Heart left ventricle (tissue), 16 donors: ENCODE measurements at regions not wholly inside any gene's neighbourhood (a gene's known extent, or its start where the extent isn't known, plus 50 kb on each side); places are given as distances from the start of the nearest gene placed in this dataset.

Experiments
- ATAC-seq, 4 donors: fragments of 200-7000 bp; cut with Tn5 transposase; one replicate each; pipeline ENCODE4 v1.9.1; 2020 to 2022; ENCODE audit warnings: moderate library complexity in 4 of 4, mild to moderate bottlenecking in 3 of 4, moderate number of reproducible peaks in 1 of 4
- DNase-seq, 5 donors: peaks; one replicate each; pipeline ENCODE4 v3.0.0-alpha.2; 2020
- H3K27ac ChIP-seq, 12 donors: fragments of 200-600 bp; sonication (generic) in 4 of 12; one replicate each; pipeline versions ENCODE4 v1.5.0 to v1.8.0; 2016 to 2022; ENCODE audit warnings: mild to moderate bottlenecking in 2 of 12
- H3K27me3 ChIP-seq, 9 donors: fragments of 200-600 bp; sonication (generic) in 2 of 9; one replicate each; pipeline versions ENCODE4 v1.5.1 to v1.8.0; 2016 to 2022; ENCODE audit warnings: mild to moderate bottlenecking in 3 of 9
- H3K36me3 ChIP-seq, 9 donors: fragments of 200-600 bp; sonication (generic) in 2 of 9; one replicate each; pipeline versions ENCODE4 v1.5.0 to v1.8.0; 2018 to 2022; ENCODE audit warnings: mild to moderate bottlenecking in 2 of 9
- H3K4me1 ChIP-seq, 12 donors: fragments of 200-600 bp; sonication (generic) in 4 of 12; one replicate each; pipeline versions ENCODE4 v1.5.0 to v1.8.0; 2016 to 2022; ENCODE audit warnings: mild to moderate bottlenecking in 3 of 12
- H3K4me3 ChIP-seq, 12 donors: fragments of 200-600 bp; sonication (generic) in 4 of 12; one replicate each; pipeline versions ENCODE4 v1.5.0 to v1.8.0; 2017 to 2022; ENCODE audit warnings: mild to moderate bottlenecking in 9 of 12, moderate library complexity in 4 of 12
- H3K9me3 ChIP-seq, 12 donors: fragments of 200-600 bp; sonication (generic) in 4 of 12; one replicate each; pipeline versions ENCODE4 v1.5.0 to v1.8.0; 2016 to 2022; ENCODE audit warnings: mild to moderate bottlenecking in 1 of 12
- CTCF ChIP-seq, 12 donors: fragments of 200-600 bp; sonication (generic) in 4 of 12; IDR thresholded peaks; one replicate each; pipeline versions ENCODE4 v1.5.0 to v1.8.0; 2018 to 2022; ENCODE audit warnings: antibody characterized with exemption in 12 of 12, mild to moderate bottlenecking in 5 of 12
- POLR2A ChIP-seq, 2 donors: fragments of 450-650 bp; IDR thresholded peaks; one replicate each; pipeline ENCODE4 v1.6.1; 2017; ENCODE audit warnings: antibody characterized with exemption in 2 of 2, mild to moderate bottlenecking in 2 of 2, moderate library complexity in 2 of 2
- WGBS, 4 donors: extraction: QIAGEN DNeasy Blood & Tissue Kit in 2 of 4; methylation state at CpG; one replicate each; pipeline versions ENCODE4 v1.1.5 to v1.1.7; 2013 to 2018; 5-methylcytosine and 5-hydroxymethylcytosine counted together
- intact Hi-C, 10 donors: fragments of 100-400 bp; cut with DNase I; formaldehyde crosslinking; loops; one replicate each; pipeline versions ENCODE4 v1.11.1 to v1.14.2; 2022
- donor health status: ischemic (EF 13 %, LVEDD 7.1; RV severe dilation, severe dysfunction).
- donor health status: healthy with polysubstance abuse.
- donor health status: DM: no; HTN: yes; CAD: no.
- donor health status: DM: no; HTN: no; CAD: no.
- donor health status: ischemic (EF 25% LVEDD 6.9; RV normal size, moderate dysfunction).
- donor health status: ischemic (EF 25% LVEDD 5.7; RV mildly dilated, moderate dysfunction).
- donor health status: healthy.
- donor health status: DM: yes; HTN: yes; CAD: no.
- donor health status: ischemic (EF 35%, LVEDD 5.7; RV mildly dilated, moderate dysfunction).
- donor health status: nonischemic (EF 11% LVEDD 7.7; RV severe dilation, severe dysfunction).
- donor health status: DM: yes; HTN: yes; CAD: no.
- donor health status: PGD.
- donor health status: ischemic (EF 29% LVEDD 5.4; RV normal size, mild dysfunction).
- donor health status: nonischemic (EF 23%, LVEDD 6.1; RV moderate dilation, normal function).

GRCh38 chr20:53712212-53712977 lies 118.8 kb upstream of the ZNF217 start:
- intact Hi-C loops = no loop called here
- Histone ChIP-seq H3K4me1 (peaks cover 0 to 18% (median 0%) of the 10 kb centered on the region in 12 donors), H3K4me3 (no peak overlapping the region), H3K36me3 (no peaks in the 10 kb centered on the region), H3K27me3 (no peaks in the 10 kb centered on the region), H3K9me3 (no peaks in the 10 kb centered on the region), H3K27ac (no peak overlapping the region)
- TF ChIP-seq CTCF (IDR thresholded peaks at IDR 0.05) (no peak), POLR2A (IDR thresholded peaks at IDR 0.05) (no peak)
- ATAC-seq = no peak
- DNase-seq = no peak
- 81 to 88% (median 87%) methylated on average over 17 of the region's 17 CpGs for WGBS, 4 donors

DNA sequence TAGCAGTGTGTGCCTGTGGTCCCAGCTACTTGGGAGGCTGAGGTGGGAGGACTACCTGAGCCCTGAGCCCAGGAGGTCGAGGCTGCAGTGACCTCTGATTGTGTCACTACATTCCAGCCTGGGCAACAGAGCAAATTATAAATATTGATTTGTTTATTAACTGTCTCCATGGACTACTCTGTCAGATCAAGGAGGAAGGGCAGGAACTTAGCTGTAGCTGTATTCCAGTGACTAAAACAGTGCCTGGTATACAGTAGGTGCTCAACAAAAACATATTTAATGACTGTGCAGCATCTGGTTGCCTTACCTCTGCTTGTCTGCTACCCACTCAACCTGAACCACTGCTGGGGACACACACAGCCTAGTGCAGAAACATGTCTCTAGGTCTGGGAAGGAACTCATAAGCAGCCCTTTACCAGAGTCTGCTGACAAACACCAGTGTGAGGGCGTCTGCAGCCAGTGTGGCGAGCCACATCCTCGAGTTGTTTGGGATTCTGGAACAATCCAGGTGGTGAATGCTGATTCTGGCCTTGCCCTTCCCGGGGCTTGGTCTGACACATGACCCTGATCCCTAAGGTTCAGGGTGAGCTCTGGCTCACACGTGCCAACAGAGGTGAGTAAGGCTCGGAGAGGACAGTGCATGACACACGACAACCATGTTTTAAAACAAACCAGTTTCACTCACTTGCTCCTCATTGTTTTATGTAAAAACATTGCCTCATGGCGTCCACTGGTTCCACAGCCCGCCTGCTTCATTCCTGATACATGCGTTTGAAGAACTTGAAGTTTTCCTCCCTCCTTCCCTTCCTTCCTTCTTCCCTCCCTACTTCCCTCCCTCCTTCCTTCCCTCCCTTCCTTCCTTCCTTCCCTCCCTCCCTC lies 117.9 kb upstream of the ZNF217 start:
- ATAC-seq (no peak), DNase-seq (no peak)
- Histone ChIP-seq H3K27ac (no peak overlapping the region), H3K4me1 (peaks cover 0 to 23% (median 3%) of the 10 kb centered on the region in 12 donors), H3K9me3 (no peaks in the 10 kb centered on the region), H3K4me3 (no peak overlapping the region), H3K27me3 (no peaks in the 10 kb centered on the region), H3K36me3 (no peaks in the 10 kb centered on the region)
- no peak for TF ChIP-seq CTCF (IDR thresholded peaks at IDR 0.05)
- no peak for TF ChIP-seq POLR2A (IDR thresholded peaks at IDR 0.05)
- intact Hi-C loops = no loop called here
- WGBS, 4 donors = 78 to 85% (median 84%) methylated on average over 8 to 11 of the region's 11 CpGs

GRCh38 chr20:53708129-53708968 lies 114.7 kb upstream of the ZNF217 start:
- Histone ChIP-seq H3K36me3 (no peaks in the 10 kb centered on the region), H3K9me3 (no peaks in the 10 kb centered on the region), H3K4me1 (peaks cover 0 to 27% (median 4%) of the 10 kb centered on the region in 12 donors), H3K4me3 (peak overlapping the region in 1 of 12 donors; percentile 2), H3K27me3 (no peaks in the 10 kb centered on the region), H3K27ac (peak overlapping the region in 6 of 12 donors; percentile 17 to 86 (median 42))
- no peak for TF ChIP-seq POLR2A (IDR thresholded peaks at IDR 0.05)
- no peak for TF ChIP-seq CTCF (IDR thresholded peaks at IDR 0.05)
- intact Hi-C loops = no loop called here
- ATAC-seq (no peak), DNase-seq (no peak)
- 63 to 75% (median 66%) methylated on average over 6 of the region's 6 CpGs for WGBS, 4 donors
